ENCODE measurements at regions not wholly inside any gene's neighbourhood (a gene's known extent, or its start where the extent isn't known, plus 50 kb on each side); places are given as distances from the start of the nearest gene placed in this dataset.

DNA sequence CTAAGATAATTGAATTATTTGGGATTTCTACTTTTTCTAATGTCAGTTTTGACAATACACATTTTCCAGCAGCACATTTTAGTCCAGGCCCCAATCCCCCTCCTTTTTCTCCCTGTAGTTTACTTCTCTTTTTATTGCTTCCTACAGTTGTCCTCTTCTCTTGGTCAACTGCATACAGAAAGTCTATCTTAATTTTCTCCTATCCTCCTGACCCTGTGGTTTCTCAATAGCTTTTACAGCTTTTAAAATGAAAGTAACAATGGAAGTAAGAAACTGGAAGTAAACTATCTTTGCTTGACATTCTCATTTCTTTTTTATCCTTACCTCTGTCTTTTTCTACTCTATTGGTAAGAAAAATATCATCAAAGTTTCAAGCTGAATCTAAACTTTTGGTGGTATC, 106.5 kb upstream of the OXGR1 start:
- H3K4me3 ChIP-seq: no peak overlapping the region
- H3K27me3 ChIP-seq: no peaks in the 10 kb centered on the region
- H3K4me1 ChIP-seq (ENCODE audit: insufficient read depth): no peaks in the 10 kb centered on the region
- TF ChIP-seq POLR2A (IDR thresholded peaks at IDR 0.05) (no peak), EP300 (IDR thresholded peaks at IDR 0.05) (no peak)
- TF ChIP-seq, protein P1, sequence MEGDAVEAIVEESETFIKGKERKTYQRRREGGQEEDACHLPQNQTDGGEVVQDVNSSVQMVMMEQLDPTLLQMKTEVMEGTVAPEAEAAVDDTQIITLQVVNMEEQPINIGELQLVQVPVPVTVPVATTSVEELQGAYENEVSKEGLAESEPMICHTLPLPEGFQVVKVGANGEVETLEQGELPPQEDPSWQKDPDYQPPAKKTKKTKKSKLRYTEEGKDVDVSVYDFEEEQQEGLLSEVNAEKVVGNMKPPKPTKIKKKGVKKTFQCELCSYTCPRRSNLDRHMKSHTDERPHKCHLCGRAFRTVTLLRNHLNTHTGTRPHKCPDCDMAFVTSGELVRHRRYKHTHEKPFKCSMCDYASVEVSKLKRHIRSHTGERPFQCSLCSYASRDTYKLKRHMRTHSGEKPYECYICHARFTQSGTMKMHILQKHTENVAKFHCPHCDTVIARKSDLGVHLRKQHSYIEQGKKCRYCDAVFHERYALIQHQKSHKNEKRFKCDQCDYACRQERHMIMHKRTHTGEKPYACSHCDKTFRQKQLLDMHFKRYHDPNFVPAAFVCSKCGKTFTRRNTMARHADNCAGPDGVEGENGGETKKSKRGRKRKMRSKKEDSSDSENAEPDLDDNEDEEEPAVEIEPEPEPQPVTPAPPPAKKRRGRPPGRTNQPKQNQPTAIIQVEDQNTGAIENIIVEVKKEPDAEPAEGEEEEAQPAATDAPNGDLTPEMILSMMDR (IDR thresholded peaks at IDR 0.05): no peak
- intact Hi-C loops (cut with DNase I): no loop called here
- H3K36me3 ChIP-seq: no peaks in the 10 kb centered on the region
- H3K9me3 ChIP-seq: no peaks in the 10 kb centered on the region
- no peak for DNase-seq
- H3K27ac ChIP-seq: no peak overlapping the region

DNA sequence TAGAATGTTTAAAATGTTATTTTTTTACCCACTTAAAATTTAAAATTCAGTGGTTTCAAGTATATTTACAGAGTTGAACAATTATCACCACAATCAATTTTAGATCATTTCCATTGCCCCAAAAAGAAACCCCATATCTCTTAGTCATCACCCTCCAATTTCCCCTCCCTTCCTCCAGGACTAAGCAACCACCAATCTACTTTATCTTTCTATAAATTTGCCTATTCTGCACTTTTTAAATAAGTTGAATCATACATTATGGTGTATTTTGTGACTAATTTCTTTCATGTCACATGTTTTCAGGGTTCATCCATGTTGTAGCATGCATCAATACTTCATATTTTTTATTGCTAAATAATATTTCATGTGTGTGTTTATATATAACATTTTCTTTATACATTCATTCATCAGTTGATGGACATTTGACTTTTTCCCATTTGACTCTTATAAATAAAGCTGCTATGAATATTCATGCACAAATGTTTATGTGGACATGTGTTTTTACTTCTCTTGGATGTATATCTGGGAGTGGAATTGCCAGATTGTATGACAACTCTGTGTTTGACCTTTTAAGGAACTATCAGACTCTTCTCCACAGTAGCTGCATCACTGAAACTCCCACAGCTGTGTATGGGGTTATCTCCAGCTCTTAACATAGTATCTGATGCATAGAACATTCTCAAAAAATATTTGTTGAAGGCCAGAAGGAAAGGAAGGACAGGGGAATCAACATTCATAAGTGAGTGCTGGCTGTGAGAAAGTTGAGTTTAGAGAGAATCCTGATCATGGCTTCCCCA, 107.8 kb upstream of the OXGR1 start:
- no peaks in the 10 kb centered on the region for H3K9me3 ChIP-seq
- TF ChIP-seq EP300 (IDR thresholded peaks at IDR 0.05) (no peak), POLR2A (IDR thresholded peaks at IDR 0.05) (no peak)
- TF ChIP-seq, protein P1 (IDR thresholded peaks at IDR 0.05): no peak
- DNase-seq: no peak
- H3K36me3 ChIP-seq: no peaks in the 10 kb centered on the region
- no peak overlapping the region for H3K27ac ChIP-seq
- intact Hi-C loops (cut with DNase I): no loop called here
- no peaks in the 10 kb centered on the region for H3K27me3 ChIP-seq
- H3K4me3 ChIP-seq: no peak overlapping the region
- H3K4me1 ChIP-seq (ENCODE audit: insufficient read depth): no peaks in the 10 kb centered on the region

DNA sequence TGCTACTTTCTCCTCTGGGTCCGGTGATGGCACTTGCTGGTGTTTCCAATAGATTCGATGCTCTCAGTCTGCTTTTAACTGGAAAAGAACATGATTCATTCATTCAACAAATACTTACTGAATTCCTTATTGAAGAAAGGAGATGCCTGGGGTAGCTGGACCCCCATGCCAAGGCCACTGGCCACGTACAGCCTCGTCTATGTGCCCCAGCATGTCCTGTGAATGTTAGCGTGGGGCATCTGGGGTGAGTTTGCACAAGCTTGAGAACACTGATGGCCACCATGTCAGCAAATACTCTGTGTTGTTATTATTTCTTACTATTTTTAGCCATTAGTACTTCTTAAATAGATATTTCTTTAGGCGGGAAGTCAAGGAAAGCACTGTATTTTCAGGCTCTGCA, 112.0 kb upstream of the OXGR1 start:
- H3K4me3 ChIP-seq: no peak overlapping the region
- H3K27me3 ChIP-seq: no peaks in the 10 kb centered on the region
- H3K36me3 ChIP-seq: no peaks in the 10 kb centered on the region
- no peak for DNase-seq
- intact Hi-C loops (cut with DNase I): no loop called here
- TF ChIP-seq EP300 (IDR thresholded peaks at IDR 0.05) (no peak), POLR2A (IDR thresholded peaks at IDR 0.05) (no peak)
- TF ChIP-seq, protein P1 (IDR thresholded peaks at IDR 0.05): no peak
- no peaks in the 10 kb centered on the region for H3K9me3 ChIP-seq
- WGBS, 3 donors: 77 to 87% (median 84%) methylated on average over 6 of the region's 6 CpGs
- no peak overlapping the region for H3K27ac ChIP-seq
- peaks cover 4% of the 10 kb centered on the region for H3K4me1 ChIP-seq (ENCODE audit: insufficient read depth)

DNA sequence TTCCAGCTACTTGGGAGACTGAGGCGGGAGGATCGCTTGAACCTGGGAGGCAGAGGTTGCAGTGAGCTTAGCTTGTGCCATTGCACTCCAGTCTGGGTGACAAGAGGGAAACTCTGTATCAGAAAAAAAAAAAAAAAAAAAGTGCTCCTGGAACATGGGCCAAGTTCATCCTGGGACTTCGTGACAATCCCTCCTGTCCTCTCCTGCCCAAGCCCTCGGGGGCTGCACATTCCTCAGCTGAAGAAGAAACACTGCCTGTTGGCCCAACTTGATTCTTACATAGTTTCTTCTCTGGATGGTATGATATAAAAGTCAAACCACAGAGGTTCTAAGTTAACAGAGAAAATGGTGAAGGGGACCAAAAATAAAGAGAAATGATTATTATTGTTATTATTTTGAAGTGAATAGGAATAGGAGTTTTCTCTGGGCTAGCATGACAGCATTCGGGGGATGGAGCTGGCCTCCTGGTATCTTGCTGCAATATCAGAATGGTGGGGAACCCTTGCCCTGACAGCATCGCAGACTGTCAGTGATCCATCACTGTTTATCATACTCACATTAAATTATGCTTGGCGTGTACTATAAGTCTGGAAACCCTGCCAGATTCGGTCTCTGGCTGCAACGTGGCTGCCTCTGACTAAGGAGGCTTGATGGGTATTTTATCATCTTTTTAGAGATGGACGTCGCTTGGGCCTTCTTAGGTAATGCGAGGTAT, 113.7 kb upstream of the OXGR1 start:
- H3K9me3 ChIP-seq: no peaks in the 10 kb centered on the region
- H3K27me3 ChIP-seq: no peaks in the 10 kb centered on the region
- H3K36me3 ChIP-seq: no peaks in the 10 kb centered on the region
- intact Hi-C loops (cut with DNase I): no loop called here
- WGBS, 3 donors: 69 to 73% (median 69%) methylated on average over 12 of the region's 12 CpGs
- no peak overlapping the region for H3K4me3 ChIP-seq
- no peak for DNase-seq
- no peak overlapping the region for H3K27ac ChIP-seq
- no peak for TF ChIP-seq EP300 (IDR thresholded peaks at IDR 0.05)
- no peak for TF ChIP-seq POLR2A (IDR thresholded peaks at IDR 0.05)
- TF ChIP-seq, protein P1 (IDR thresholded peaks at IDR 0.05): no peak
- H3K4me1 ChIP-seq (ENCODE audit: insufficient read depth): peaks cover 8% of the 10 kb centered on the region

All from ovary (tissue), 7 donors.